Breast epithelium (tissue), 3 donors: ENCODE measurements at regions not wholly inside any gene's neighbourhood (a gene's known extent, or its start where the extent isn't known, plus 50 kb on each side); places are given as distances from the start of the nearest gene placed in this dataset.

Source experiments
- POLR2A ChIP-seq: fragments of 450-650 bp; IDR thresholded peaks from one replicate; pipeline ENCODE4 v1.6.1; 2016; ENCODE audit warnings: antibody characterized with exemption, mild to moderate bottlenecking, moderate library complexity
- TF ChIP-seq, protein P1 (sequence below), 3 donors: fragments of 450-650 bp; IDR thresholded peaks; one replicate each; pipeline ENCODE4 v1.5.1; 2016 to 2017; ENCODE audit warnings: antibody characterized with exemption in 3 of 3, mild to moderate bottlenecking in 3 of 3, moderate library complexity in 3 of 3

DNA sequence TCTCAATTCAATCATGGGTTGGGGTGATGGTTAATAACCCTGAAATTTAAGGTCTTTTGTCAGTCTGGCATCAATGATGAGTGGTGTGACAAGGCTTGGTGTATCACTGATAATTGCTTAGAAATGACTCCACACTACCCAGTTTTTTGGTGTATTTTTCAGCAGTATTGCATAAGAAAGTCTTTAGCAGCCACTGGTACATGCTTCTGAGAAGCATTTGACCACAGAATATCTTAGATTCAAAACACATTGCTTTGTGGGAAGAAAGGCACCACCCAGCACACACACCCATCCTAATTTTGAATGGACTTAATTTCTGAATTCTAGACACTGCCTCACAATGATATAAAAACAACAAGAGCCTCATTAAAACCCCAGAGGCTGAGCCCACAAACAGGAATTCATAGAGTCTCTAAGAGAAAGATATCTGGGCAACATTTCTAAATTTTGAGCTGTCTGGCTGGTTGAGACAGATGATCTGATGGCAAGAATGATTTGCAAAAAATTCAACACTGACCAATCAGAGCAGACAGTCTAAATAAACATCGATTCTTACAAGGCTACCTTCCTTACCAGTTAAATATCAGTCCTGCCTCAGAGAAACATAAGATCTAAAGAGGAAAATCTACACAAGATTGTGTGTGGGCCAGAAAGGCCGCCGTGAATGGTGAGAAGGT lies 114.7 kb upstream of the CYP1B1 start:
- TF ChIP-seq, protein P1, sequence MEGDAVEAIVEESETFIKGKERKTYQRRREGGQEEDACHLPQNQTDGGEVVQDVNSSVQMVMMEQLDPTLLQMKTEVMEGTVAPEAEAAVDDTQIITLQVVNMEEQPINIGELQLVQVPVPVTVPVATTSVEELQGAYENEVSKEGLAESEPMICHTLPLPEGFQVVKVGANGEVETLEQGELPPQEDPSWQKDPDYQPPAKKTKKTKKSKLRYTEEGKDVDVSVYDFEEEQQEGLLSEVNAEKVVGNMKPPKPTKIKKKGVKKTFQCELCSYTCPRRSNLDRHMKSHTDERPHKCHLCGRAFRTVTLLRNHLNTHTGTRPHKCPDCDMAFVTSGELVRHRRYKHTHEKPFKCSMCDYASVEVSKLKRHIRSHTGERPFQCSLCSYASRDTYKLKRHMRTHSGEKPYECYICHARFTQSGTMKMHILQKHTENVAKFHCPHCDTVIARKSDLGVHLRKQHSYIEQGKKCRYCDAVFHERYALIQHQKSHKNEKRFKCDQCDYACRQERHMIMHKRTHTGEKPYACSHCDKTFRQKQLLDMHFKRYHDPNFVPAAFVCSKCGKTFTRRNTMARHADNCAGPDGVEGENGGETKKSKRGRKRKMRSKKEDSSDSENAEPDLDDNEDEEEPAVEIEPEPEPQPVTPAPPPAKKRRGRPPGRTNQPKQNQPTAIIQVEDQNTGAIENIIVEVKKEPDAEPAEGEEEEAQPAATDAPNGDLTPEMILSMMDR (IDR thresholded peaks at IDR 0.05), result no peak
- TF ChIP-seq POLR2A, result no peak
